Testis (tissue), 2 donors: ENCODE measurements at regions not wholly inside any gene's neighbourhood (a gene's known extent, or its start where the extent isn't known, plus 50 kb on each side); places are given as distances from the start of the nearest gene placed in this dataset.

Experiments used
- CTCF ChIP-seq, 3 experiments: fragments of 450-650 bp in 2 of 3; fragments of 200-600 bp in 1 of 3; sonication (generic) in 1 of 3; IDR thresholded peaks; one replicate each; pipeline ENCODE4 v1.5.1; 2016 to 2019; ENCODE audit warnings: antibody characterized with exemption in 3 of 3, mild to moderate bottlenecking in 2 of 3, moderate library complexity in 1 of 3
- POLR2A ChIP-seq: fragments of 450-650 bp; IDR thresholded peaks from one replicate; pipeline ENCODE4 v1.6.1; 2017; ENCODE audit warnings: antibody characterized with exemption, mild to moderate bottlenecking, moderate library complexity

GRCh38 chr19:28990522-28990921 is 222.4 kb downstream of the UQCRFS1 start:
- TF ChIP-seq CTCF (IDR thresholded peaks at IDR 0.05), result no peak
- TF ChIP-seq POLR2A, result no peak
